ENCODE measurements at regions not wholly inside any gene's neighbourhood (a gene's known extent, or its start where the extent isn't known, plus 50 kb on each side); places are given as distances from the start of the nearest gene placed in this dataset.

DNA sequence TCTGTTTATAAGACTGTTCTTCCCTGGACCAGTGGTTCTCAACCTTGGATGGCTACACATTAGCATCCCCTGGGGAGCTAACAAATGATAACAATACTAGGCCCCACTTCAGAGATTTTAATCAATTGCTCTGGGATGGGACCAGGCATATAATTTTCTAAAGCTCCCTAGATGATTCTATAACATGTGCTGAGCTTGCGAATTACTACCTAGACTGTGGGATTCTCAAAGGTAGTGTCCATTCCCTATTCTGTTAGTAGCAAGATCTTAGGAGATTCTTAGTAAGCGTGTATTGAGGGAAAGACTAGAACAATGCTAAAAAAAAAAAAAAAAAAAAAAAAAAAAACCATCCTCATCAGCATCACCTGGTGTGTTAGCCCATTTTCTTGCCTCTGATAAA is 412.0 kb upstream of the CDH5 start (continued):
- no peak for TF ChIP-seq JUND (IDR thresholded peaks at IDR 0.05; ENCODE audit: low read length)
- TF ChIP-seq POLR2AphosphoS5 (IDR thresholded peaks at IDR 0.05; ENCODE audit: low read depth, low read length) = no peak
- TF ChIP-seq CBX8 (IDR thresholded peaks at IDR 0.05; ENCODE audit: borderline replicate concordance, low read depth, low read length) = no peak
- TF ChIP-seq PHF8 (conservative IDR thresholded peaks at IDR 0.05; ENCODE audit: low read depth, low read length) = no peak
- TF ChIP-seq YY1 (IDR thresholded peaks at IDR 0.05; ENCODE audit: low read depth, low read length) = no peak

Data from H1 (cell line).